Nephron (organoid): ENCODE measurements at regions not wholly inside any gene's neighbourhood (a gene's known extent, or its start where the extent isn't known, plus 50 kb on each side); places are given as distances from the start of the nearest gene placed in this dataset.
"Not testable (repeated sequence)": the region's sequence is repeated elsewhere in the genome, so short reads cannot be mapped to it uniquely, and the experiment has no call there.

Experiments used
- H3K27ac Mint-ChIP-seq, 3 experiments: 2 replicates each; pipeline ENCODE4 v1.8.0; 2020; ENCODE audit warnings: mixed read lengths in 3 of 3, mild to moderate bottlenecking in 2 of 3, moderate library complexity in 1 of 3
- H3K27me3 Mint-ChIP-seq: 2 replicates; pipeline ENCODE4 v1.8.0; 2021; ENCODE audit warnings: low read depth, mild to moderate bottlenecking, moderate library complexity, mixed read lengths
- H3K36me3 Mint-ChIP-seq: 2 replicates; pipeline ENCODE4 v1.8.0; 2020; ENCODE audit warnings: low read depth, mixed read lengths
- H3K4me1 Mint-ChIP-seq: 2 replicates; pipeline ENCODE4 v1.8.0; 2020; ENCODE audit warnings: mixed read lengths
- H3K4me3 Mint-ChIP-seq, 3 experiments: 2 replicates each; pipeline ENCODE4 v1.8.0; 2020; ENCODE audit warnings: mild to moderate bottlenecking in 3 of 3, mixed read lengths in 3 of 3, moderate library complexity in 2 of 3
- H3K9me3 Mint-ChIP-seq: 2 replicates; pipeline ENCODE4 v1.8.0; 2020; ENCODE audit warnings: mixed read lengths
- CTCF ChIP-seq, 3 experiments: fragments of 200-600 bp; sonication (generic); IDR thresholded peaks; one replicate each; pipeline ENCODE4 v1.5.0; 2021; ENCODE audit warnings: antibody characterized with exemption in 3 of 3; ENCODE audit not compliant: unreplicated experiment in 3 of 3

- Mint-ChIP-seq H3K4me1 (no peaks in the 10 kb centered on the region), H3K27ac (no peak overlapping the region), H3K4me3 (peak overlapping the region in 1 of 3 experiments; percentile 41), H3K9me3 (no peaks in the 10 kb centered on the region), H3K36me3 (no peaks in the 10 kb centered on the region), H3K27me3 (peaks cover 47% of the 10 kb centered on the region)
- TF ChIP-seq CTCF (IDR thresholded peaks at IDR 0.05; ENCODE audit: unreplicated experiment in 3 of 3), result no peak
Measured at GRCh38 chr4:183012879-183013729, 86.0 kb upstream of the WWC2 start.

GRCh38 chr4:183011213-183011907, 87.7 kb upstream of the WWC2 start:
- Mint-ChIP-seq H3K4me1 (no peaks in the 10 kb centered on the region), H3K9me3 (peaks cover 3% of the 10 kb centered on the region), H3K4me3 (no peak overlapping the region), H3K27me3 (peaks cover 54% of the 10 kb centered on the region), H3K27ac (no peak overlapping the region), H3K36me3 (no peaks in the 10 kb centered on the region)
- TF ChIP-seq CTCF (IDR thresholded peaks at IDR 0.05; ENCODE audit: unreplicated experiment in 3 of 3), result no peak

GRCh38 chr4:183008492-183008891, 90.6 kb upstream of the WWC2 start:
- Mint-ChIP-seq H3K9me3 (peaks cover 7% of the 10 kb centered on the region), H3K36me3 (no peaks in the 10 kb centered on the region)
- no peak for TF ChIP-seq CTCF (IDR thresholded peaks at IDR 0.05; ENCODE audit: unreplicated experiment in 3 of 3)

GRCh38 chr4:183004370-183004769, 87.2 kb upstream of the DCTD start:
- H3K36me3 Mint-ChIP-seq, H3K4me3 Mint-ChIP-seq, H3K9me3 Mint-ChIP-seq, H3K4me1 Mint-ChIP-seq, H3K27ac Mint-ChIP-seq: not testable (repeated sequence)
- H3K27me3 Mint-ChIP-seq, result peaks cover 20% of the 10 kb centered on the region

More at GRCh38 chr4:183008492-183008891, 90.6 kb upstream of the WWC2 start:
- Mint-ChIP-seq H3K4me1 (no peaks in the 10 kb centered on the region), H3K27me3 (peaks cover 50% of the 10 kb centered on the region), H3K4me3 (no peak overlapping the region), H3K27ac (no peak overlapping the region)

GRCh38 chr4:182994171-182994570, 77.0 kb upstream of the DCTD start:
- no peaks in the 10 kb centered on the region for H3K36me3 Mint-ChIP-seq

More at GRCh38 chr4:182994171-182994570, 77.0 kb upstream of the DCTD start:
- H3K4me3 Mint-ChIP-seq, result no peak overlapping the region
- H3K9me3 Mint-ChIP-seq, result peaks cover 44% of the 10 kb centered on the region
- H3K27me3 Mint-ChIP-seq, result peaks cover 4% of the 10 kb centered on the region
- no peaks in the 10 kb centered on the region for H3K4me1 Mint-ChIP-seq
- no peak for TF ChIP-seq CTCF (IDR thresholded peaks at IDR 0.05; ENCODE audit: unreplicated experiment in 3 of 3)
- no peak overlapping the region for H3K27ac Mint-ChIP-seq
